HG03558 (cell line): ENCODE measurements at regions not wholly inside any gene's neighbourhood (a gene's known extent, or its start where the extent isn't known, plus 50 kb on each side); places are given as distances from the start of the nearest gene placed in this dataset.

Experiments used
- ATAC-seq: cut with Tn5 transposase; IDR thresholded peaks from one replicate; pipeline ENCODE4 v1.9.1; 2021; ENCODE audit warnings: moderate number of reproducible peaks; ENCODE audit not compliant: unreplicated experiment; ENCODE audit errors: extremely low read depth

GRCh38 chr2:215594766-215595165, 158.9 kb upstream of the FN1 start:
- no peak for ATAC-seq

DNA sequence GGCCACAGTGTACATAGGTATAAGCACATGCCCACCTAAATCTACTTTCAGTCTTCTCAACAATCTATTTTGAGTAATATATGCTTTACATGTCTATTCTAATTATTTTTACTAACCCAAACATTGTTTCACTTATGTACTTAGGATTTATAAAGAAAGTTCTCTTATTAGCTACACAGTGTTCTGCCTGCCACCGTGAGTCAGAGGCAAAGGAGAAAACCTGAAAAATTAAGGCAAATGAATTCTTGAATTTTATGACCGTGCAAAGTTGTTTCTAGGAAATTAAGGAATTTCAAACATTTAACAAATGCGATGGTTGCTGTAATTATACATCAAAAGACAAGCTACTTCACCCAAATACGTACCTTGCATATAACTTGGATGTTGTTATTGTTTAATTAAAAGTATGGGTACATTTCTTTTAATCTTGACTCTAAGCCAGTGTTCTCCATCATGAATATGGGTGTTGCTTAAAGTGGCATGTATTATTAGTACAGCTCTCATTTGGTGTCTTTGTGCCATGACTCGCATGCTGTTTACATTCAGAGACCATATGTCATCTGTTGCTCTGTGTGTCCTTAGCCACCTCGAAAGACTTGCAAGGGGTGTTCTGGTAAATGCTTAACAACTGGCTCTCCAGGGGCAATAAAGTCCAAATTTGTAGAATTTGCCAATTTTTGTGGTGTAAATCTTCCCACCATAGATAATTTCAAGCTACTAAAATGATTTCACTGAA, 154.3 kb upstream of the FN1 start:
- ATAC-seq = no peak

GRCh38 chr2:215583881-215584280, 148.0 kb upstream of the FN1 start:
- ATAC-seq = no peak

- ATAC-seq = no peak
Measured at GRCh38 chr2:215579809-215580208, 143.9 kb upstream of the FN1 start.

- no peak for ATAC-seq
Measured at GRCh38 chr2:215577356-215577755, 141.5 kb upstream of the FN1 start.

DNA sequence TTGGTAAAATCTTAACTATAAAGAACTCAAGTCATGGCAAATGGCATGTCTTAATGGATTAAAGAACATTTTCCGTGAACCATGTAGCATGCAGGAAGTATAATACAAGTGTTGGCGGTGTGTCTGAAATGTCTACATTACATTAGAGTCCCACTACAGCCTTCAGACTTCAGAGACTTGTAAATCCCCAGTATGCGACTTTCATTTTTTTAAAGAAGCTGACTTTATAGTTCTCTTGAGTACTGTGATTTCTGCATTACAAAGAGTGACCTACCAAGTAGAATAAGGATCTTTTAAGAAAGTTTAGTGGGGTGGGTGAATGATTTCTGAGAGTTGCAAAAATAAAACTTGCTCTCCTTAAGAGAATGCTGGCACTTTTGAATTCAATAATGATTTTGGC, 140.7 kb upstream of the FN1 start:
- no peak for ATAC-seq

GRCh38 chr2:215573496-215573895, 137.6 kb upstream of the FN1 start:
- ATAC-seq = no peak

GRCh38 chr2:215572341-215572848, 136.5 kb upstream of the FN1 start:
- no peak for ATAC-seq

DNA sequence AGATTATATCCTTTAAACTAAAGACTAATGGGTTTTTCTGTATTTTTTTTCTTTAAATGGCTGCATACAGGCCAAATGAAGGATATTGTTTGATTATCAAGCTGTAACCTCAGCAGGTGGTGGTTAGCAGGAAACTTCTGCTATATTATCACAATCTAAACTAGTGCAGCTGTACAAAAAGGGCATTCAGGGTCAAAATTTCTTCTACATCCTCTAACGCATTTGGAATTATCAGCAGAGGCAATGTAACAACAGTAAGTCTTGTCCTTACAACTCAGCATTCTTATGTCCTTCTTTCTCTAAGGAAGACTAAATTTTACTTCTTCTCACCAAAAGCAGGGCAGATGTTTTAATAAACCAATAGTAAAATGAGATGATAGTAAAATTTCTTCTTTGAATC, 135.8 kb upstream of the FN1 start:
- ATAC-seq = no peak

GRCh38 chr2:215567504-215567903, 131.6 kb upstream of the FN1 start:
- no peak for ATAC-seq

DNA sequence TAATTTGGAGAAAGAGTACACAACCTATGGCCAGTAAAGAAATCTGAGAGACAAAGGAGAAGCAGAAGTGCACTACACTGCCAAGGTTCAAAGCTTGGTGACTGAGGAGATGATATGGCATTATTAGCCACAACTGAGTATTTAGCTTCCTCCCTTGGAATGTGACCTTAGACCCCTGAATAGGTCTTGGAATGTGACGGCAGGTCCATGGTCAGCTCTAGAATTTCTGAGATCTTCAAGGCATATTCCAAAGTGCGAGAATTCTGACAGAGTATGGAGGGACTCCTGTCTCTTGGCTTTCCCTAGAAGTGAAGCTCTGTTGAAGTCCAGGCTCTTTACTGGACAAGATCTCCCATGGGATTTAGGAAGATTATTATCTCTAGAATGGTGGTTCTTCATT, 130.0 kb upstream of the FN1 start:
- no peak for ATAC-seq

GRCh38 chr2:215557701-215558100, 121.8 kb upstream of the FN1 start:
- no peak for ATAC-seq

DNA sequence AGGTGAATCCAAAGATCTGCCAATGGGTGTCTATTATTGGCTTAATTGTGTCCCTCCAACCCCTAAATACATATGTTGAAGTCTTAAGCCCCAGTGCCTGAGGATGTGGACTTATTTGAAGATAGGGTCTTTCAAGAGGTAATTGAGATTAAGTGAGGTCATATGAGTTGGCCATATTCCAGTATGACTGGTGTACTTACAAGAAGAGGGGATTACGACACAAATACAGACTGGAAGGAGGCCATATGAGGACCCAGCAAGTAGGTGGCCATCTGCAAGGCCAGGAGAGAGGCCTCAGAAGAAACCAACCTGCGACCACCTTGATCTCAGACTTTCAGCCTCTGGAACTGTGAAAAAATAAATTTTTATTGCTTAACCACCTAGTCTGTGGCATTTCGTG, 121.1 kb upstream of the FN1 start:
- no peak for ATAC-seq

- no peak for ATAC-seq
Measured at GRCh38 chr2:215554689-215555498, 119.0 kb upstream of the FN1 start.

DNA sequence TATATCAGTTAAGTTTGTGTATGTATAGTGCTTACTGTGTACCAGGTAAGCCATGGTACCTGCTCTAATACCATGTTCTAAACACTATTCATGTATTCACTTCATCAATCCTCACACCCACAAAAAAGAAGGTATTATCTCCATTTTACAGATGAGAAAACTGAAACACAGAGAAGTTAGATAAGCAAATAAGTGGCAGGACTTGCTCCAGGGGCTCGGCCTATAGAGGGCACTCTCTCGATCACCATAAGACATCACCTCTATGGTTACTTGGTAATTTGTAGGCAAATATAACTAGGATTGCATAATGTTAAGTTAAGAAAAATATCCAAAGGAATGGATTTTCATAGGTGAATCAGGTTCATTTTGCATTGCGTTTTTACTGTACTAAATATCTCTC, 118.1 kb upstream of the FN1 start:
- no peak for ATAC-seq

DNA sequence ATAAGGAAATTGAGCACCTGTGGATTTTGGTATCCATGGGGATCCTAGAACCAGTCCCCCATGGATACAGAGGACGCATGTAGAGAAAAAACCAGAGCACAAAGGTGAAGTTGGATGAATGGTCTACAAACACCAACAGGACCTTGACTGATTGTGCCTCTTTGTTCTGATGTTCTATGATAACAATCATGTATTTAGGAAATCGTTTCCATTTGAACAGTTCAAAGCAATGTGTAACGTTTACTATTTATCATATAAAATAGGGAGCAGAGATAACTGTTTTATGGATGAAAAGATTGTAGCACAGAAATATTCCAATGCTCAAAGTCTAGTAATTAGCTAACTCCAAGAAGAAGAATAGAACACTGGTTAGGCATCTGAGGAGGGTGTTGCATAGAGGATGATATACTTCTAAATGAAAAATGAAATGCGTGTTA, 116.3 kb upstream of the FN1 start:
- no peak for ATAC-seq

DNA sequence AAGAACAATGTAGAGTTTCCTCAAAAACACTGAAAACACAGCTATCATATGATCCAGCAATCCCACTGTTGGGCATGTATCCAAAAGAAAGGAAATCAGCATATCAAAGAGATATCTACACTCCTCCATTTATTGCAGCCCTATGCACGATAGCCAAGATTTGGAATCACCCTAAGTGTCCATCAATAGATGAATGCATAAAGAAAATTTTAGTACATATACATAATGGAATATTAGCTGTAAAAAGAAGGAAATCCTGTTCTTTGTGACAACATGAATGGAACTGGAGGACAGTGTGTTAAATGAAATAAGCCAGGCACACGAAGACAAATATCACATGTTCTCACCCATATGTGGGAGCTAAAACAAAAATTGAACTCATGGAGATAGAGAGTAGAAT, 114.5 kb upstream of the FN1 start:
- no peak for ATAC-seq

- no peak for ATAC-seq
Measured at GRCh38 chr2:215548714-215549113, 112.8 kb upstream of the FN1 start.

DNA sequence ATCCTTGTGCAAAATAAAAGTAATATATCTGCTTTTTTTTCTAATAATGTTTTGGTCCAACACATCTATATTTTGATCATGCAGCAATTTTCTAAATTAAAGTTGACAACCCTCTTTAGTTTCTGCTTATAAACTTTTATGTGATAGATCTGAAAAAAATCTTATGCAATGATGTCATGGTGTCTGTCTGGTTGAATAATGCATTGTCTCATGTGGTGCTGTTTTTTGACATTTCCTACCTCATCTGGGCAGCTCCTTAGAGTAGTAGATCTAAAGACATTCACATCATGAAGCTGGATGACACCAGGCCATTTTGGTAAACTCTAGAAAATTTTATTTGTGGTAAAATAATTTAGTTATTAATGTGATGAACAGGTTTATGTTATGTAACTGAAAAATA, 106.8 kb upstream of the FN1 start:
- ATAC-seq = no peak

GRCh38 chr2:215540658-215541057, 104.8 kb upstream of the FN1 start:
- no peak for ATAC-seq

- ATAC-seq = no peak
Measured at GRCh38 chr2:215537611-215538010, 101.7 kb upstream of the FN1 start.

- no peak for ATAC-seq
Measured at GRCh38 chr2:215536510-215536909, 100.6 kb upstream of the FN1 start.
